Left ventricle myocardium inferior (tissue), 1 donor: ENCODE measurements at regions not wholly inside any gene's neighbourhood (a gene's known extent, or its start where the extent isn't known, plus 50 kb on each side); places are given as distances from the start of the nearest gene placed in this dataset.
"Not testable (repeated sequence)": the region's sequence is repeated elsewhere in the genome, so short reads cannot be mapped to it uniquely, and the experiment has no call there.

Source experiments
- DNase-seq: peaks from one replicate; pipeline ENCODE4 v3.0.0-alpha.2; 2020
- H3K27ac ChIP-seq: fragments of 200-600 bp; replicated peaks from 2 replicates; pipeline ENCODE4 v1.8.0; 2021
- H3K27me3 ChIP-seq: fragments of 200-600 bp; 2 replicates; pipeline ENCODE4 v1.8.0; 2021; ENCODE audit warnings: low read depth
- H3K36me3 ChIP-seq: fragments of 200-600 bp; 2 replicates; pipeline ENCODE4 v1.8.0; 2021
- H3K4me1 ChIP-seq: fragments of 200-600 bp; 2 replicates; pipeline ENCODE4 v1.8.0; 2021
- H3K4me3 ChIP-seq: fragments of 200-600 bp; 2 replicates; pipeline ENCODE4 v1.8.0; 2021; ENCODE audit warnings: mild to moderate bottlenecking, moderate library complexity
- H3K9me3 ChIP-seq: fragments of 200-600 bp; replicated peaks from 2 replicates; pipeline ENCODE4 v1.8.0; 2021
- intact Hi-C: fragments of 100-400 bp; cut with micrococcal nuclease; formaldehyde crosslinking; loops from one replicate; pipeline ENCODE4 v1.11.0; 2022
- TF ChIP-seq, protein P1 (sequence below): fragments of 200-600 bp; IDR thresholded peaks from 2 replicates; pipeline ENCODE4 v1.8.0; 2021; ENCODE audit warnings: antibody characterized with exemption, mild to moderate bottlenecking, borderline replicate concordance
- donor health status: DM: no; HTN: yes; CAD: no; lungs with severe emphysema.

DNA sequence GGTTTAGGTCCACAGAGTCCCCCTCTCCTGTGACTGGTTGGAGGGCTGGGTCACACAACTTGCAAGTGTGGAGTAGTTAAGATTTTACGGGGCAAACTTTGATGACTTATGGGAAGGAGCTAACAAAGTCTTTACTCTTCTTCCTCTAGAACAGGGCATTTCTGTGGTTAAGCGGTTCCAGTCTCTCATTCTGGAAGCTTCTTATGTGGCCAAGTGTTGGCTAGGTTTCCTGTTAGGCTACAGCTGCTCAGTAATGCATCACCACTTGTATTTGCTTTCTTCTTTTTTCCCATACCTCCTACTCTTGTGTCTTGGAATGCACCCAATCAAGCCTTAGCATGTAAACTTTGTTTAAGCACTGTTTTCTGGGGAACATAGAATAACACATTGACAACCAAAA lies 100.6 kb upstream of the PLAAT1 start:
- TF ChIP-seq, protein P1, sequence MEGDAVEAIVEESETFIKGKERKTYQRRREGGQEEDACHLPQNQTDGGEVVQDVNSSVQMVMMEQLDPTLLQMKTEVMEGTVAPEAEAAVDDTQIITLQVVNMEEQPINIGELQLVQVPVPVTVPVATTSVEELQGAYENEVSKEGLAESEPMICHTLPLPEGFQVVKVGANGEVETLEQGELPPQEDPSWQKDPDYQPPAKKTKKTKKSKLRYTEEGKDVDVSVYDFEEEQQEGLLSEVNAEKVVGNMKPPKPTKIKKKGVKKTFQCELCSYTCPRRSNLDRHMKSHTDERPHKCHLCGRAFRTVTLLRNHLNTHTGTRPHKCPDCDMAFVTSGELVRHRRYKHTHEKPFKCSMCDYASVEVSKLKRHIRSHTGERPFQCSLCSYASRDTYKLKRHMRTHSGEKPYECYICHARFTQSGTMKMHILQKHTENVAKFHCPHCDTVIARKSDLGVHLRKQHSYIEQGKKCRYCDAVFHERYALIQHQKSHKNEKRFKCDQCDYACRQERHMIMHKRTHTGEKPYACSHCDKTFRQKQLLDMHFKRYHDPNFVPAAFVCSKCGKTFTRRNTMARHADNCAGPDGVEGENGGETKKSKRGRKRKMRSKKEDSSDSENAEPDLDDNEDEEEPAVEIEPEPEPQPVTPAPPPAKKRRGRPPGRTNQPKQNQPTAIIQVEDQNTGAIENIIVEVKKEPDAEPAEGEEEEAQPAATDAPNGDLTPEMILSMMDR: no peak
- Histone ChIP-seq H3K4me1 (peaks cover under 1% of the 10 kb centered on the region), H3K36me3 (no peaks in the 10 kb centered on the region), H3K27ac (no peak overlapping the region), H3K9me3 (no peaks in the 10 kb centered on the region), H3K4me3 (no peak overlapping the region), H3K27me3 (no peaks in the 10 kb centered on the region)
- DNase-seq: no peak
- intact Hi-C loops: no loop called here

DNA sequence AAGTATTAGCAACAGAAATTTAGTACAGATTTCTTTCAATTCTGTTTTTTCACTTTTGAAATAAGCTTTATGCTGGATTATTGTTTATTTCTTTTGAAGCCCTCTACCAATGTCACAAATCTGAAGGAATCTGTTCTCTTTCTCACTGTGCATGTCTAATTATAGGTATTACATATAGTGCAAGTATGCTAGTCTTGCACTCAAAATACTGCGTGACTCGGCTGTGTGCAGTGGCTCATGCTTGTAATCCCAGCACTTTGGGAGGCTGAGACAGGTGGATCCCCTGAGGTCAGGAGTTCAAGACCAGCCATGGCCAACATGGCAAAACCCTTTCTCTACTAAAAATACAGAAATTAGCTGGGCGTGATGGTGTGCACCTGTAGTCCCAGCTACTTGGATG lies 95.8 kb upstream of the PLAAT1 start:
- no peaks in the 10 kb centered on the region for H3K27me3 ChIP-seq
- TF ChIP-seq, protein P1: no peak
- H3K27ac ChIP-seq: no peak overlapping the region
- DNase-seq: no peak
- no peaks in the 10 kb centered on the region for H3K9me3 ChIP-seq
- H3K4me1 ChIP-seq: peaks cover 14% of the 10 kb centered on the region
- intact Hi-C loops: no loop called here
- no peaks in the 10 kb centered on the region for H3K36me3 ChIP-seq
- no peak overlapping the region for H3K4me3 ChIP-seq

DNA sequence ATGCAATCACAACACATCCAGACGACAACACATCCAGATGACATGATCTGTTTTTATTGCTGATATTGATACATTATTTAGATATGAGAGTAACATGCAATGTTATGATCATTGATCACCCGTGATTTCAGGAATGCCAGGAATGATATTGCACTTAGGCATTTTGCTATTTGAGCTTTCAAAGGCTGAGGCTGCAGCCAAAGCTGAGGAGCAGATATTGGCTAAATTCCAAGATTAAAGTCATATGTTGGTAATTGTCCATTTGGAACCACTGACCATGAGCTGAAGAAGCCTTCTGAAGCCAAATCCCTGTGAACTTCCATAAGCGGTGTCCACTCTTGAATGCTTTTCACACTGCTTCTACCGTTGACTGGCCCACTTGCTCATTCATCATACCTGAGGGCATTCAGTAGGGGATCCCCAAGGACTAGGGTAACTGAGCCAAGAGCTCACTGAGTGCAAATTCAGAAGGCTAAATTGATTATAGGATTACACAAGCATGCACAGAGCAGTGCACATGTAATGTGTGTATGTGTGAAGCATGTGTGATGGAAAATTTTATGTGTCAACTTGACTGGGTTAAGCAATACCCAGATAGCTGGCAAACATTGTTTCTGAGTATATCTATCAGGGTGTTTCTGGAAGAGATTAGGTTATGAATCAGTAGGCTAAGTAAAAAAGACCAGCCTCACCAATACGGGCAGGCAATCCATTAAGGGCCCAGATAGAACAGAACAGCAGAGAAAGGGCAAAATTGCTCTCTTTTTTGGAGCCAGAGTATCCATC lies 92.1 kb upstream of the PLAAT1 start:
- Histone ChIP-seq H3K4me3 (no peak overlapping the region), H3K27ac (no peak overlapping the region), H3K4me1 (peaks cover 14% of the 10 kb centered on the region), H3K36me3 (no peaks in the 10 kb centered on the region), H3K9me3 (no peaks in the 10 kb centered on the region), H3K27me3 (no peaks in the 10 kb centered on the region)
- no peak for DNase-seq
- intact Hi-C loops: no loop called here
- TF ChIP-seq, protein P1: no peak

DNA sequence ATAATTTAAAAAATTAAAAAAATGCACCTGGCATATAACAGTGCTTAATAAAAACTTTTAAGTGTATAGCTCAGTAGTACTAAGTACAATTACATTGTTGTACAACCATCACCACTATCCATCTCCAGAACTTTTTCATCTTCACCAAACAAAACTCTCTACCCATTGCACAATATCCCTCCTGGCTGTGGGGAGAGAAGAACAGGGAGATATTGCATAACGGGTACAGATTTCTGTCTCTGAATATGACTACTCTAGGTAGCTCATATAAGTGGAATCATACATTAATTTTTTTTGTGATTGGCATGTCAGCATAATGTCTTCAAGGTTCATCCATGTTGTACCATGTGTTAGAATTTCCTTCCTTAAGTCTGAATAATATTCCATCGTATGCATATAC lies 91.0 kb upstream of the PLAAT1 start:
- Histone ChIP-seq H3K27me3 (no peaks in the 10 kb centered on the region), H3K27ac (no peak overlapping the region), H3K4me1 (peaks cover 23% of the 10 kb centered on the region), H3K9me3 (no peaks in the 10 kb centered on the region), H3K4me3 (no peak overlapping the region), H3K36me3 (no peaks in the 10 kb centered on the region)
- no peak for DNase-seq
- intact Hi-C loops: no loop called here
- TF ChIP-seq, protein P1: no peak

DNA sequence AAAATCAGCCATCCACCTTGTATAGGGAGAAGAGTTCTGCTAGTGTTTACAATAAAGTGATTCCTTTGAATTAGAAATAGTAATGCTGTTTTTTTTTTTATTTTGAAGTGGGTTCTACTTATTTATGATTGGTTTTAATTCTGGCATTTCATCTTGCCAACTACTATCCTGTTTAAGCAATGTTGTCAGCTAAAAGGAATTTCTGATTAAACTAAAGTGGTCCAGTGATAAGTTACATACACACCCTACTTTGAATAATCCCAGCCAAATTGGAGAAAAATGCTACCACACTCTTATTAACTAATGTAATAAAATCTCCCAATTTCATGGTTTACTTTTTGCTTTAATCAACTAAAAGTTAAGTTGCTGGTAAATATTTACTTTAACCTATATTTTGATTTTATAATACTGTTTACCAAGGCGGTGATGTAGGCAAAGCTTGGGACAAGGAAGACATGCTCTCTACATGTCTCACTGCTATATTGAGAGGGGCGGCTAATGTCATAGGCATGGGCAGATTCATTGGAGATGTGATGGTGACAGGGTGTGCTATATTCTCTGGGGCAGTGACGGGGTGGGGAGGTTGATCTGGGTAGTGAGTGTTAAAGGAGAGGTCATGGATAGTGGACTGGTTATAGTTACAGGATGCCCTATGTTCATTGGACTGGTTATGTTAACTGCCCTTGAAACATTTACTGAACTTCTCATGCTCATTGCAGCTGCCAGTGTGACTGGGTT lies 85.8 kb upstream of the PLAAT1 start:
- H3K36me3 ChIP-seq, H3K27ac ChIP-seq, DNase-seq, H3K27me3 ChIP-seq, H3K4me1 ChIP-seq, H3K4me3 ChIP-seq, intact Hi-C loops, H3K9me3 ChIP-seq: not testable (repeated sequence)

DNA sequence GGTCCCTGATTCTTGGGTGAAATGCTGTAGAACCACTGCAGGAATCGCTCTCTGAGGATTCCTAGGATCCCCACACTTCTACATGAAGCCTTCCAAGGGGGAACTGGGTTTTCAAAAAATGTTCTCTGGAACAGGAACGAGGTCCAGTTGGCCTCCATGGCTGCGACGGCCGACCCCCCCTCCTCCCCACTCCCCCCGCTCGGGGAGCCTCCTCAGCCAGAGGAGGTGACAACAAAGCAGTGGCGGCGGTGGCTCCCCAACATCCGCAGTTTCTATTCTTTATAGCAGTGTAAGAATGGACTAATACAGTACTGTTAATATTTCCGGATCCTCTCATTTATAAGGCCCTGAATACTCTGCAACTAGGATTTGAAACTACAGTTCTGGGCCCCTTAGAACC lies 84.0 kb upstream of the PLAAT1 start:
- TF ChIP-seq, protein P1: no peak
- Histone ChIP-seq H3K27ac (no peak overlapping the region), H3K9me3 (no peaks in the 10 kb centered on the region), H3K4me1 (peaks cover 9% of the 10 kb centered on the region), H3K27me3 (no peaks in the 10 kb centered on the region), H3K36me3 (no peaks in the 10 kb centered on the region), H3K4me3 (no peak overlapping the region)
- DNase-seq: no peak
- intact Hi-C loops: no loop called here
